Adrenal gland (tissue), 9 donors: ENCODE measurements at regions not wholly inside any gene's neighbourhood (a gene's known extent, or its start where the extent isn't known, plus 50 kb on each side); places are given as distances from the start of the nearest gene placed in this dataset.

Source experiments
- DNase-seq, 7 donors: peaks; one replicate each; pipeline ENCODE4 v3.0.0-alpha.2; 2019 to 2020
- H3K27ac ChIP-seq, 5 donors: fragments of 200-600 bp; sonication (generic) in 4 of 5; 1 replicate in 3 of 5; 2 replicates in 2 of 5; pipeline versions ENCODE4 v1.5.1 to v1.8.0; 2016 to 2020; ENCODE audit warnings: mild to moderate bottlenecking in 1 of 5
- H3K27me3 ChIP-seq: fragments of 200-600 bp; 2 replicates; pipeline ENCODE4 v1.8.0; 2021
- H3K36me3 ChIP-seq, 2 donors: fragments of 200-600 bp; replicated peaks in 1 of 2; 1 replicate in 1 of 2; 2 replicates in 1 of 2; pipeline versions ENCODE4 v1.5.1 to v1.8.0; 2018 to 2022
- H3K4me1 ChIP-seq, 2 donors: fragments of 200-600 bp; replicated peaks in 1 of 2; 1 replicate in 1 of 2; 2 replicates in 1 of 2; pipeline versions ENCODE4 v1.5.1 to v1.8.0; 2018 to 2021
- H3K4me3 ChIP-seq, 4 donors: fragments of 200-600 bp; sonication (generic) in 3 of 4; one replicate each; pipeline ENCODE4 v1.5.1; 2016 to 2018
- H3K9me3 ChIP-seq, 3 donors: fragments of 200-600 bp; sonication (generic) in 1 of 3; replicated peaks in 1 of 3; 1 replicate in 2 of 3; 2 replicates in 1 of 3; pipeline versions ENCODE4 v1.5.1 to v1.8.0; 2016 to 2021
- CTCF ChIP-seq, 6 experiments: fragments of 450-650 bp in 4 of 6; fragments of 200-600 bp in 2 of 6; sonication (generic) in 1 of 6; IDR thresholded peaks; 1 replicate in 5 of 6; 2 replicates in 1 of 6; pipeline versions ENCODE4 v1.5.1 to v1.8.0; 2016 to 2021; ENCODE audit warnings: antibody characterized with exemption in 6 of 6, mild to moderate bottlenecking in 2 of 6, moderate library complexity in 1 of 6
- POLR2A ChIP-seq, 2 donors: fragments of 450-650 bp; IDR thresholded peaks; one replicate each; pipeline ENCODE4 v1.6.1; 2017; ENCODE audit warnings: antibody characterized with exemption in 2 of 2, mild to moderate bottlenecking in 2 of 2, moderate library complexity in 1 of 2
- WGBS, 4 donors: extraction: QIAGEN DNeasy Blood & Tissue Kit in 2 of 4; methylation state at CpG; one replicate each; pipeline versions ENCODE4 v1.1.5 to v1.1.7; 2013 to 2017; 5-methylcytosine and 5-hydroxymethylcytosine counted together
- intact Hi-C, 2 donors: fragments of 100-400 bp; cut with DNase I; formaldehyde crosslinking; loops; one replicate each; pipeline versions ENCODE4 v1.14.1 to v1.15.0; 2022 to 2023
- donor health status: healthy with polysubstance abuse.
- donor health status: Bipolar disorder and iron deficiency.
- donor health status: DM: yes; HTN: yes; CAD: no.
- donor health status: DM: no; HTN: no; CAD: no.
- donor health status: DM: no; HTN: no; CAD: no.

GRCh38 chr3:106058475-106058874, 189.7 kb upstream of the CBLB start:
- Histone ChIP-seq H3K27me3 (no peaks in the 10 kb centered on the region), H3K36me3 (no peaks in the 10 kb centered on the region)
- 83 to 88% (median 87%) methylated on average over 2 of the region's 2 CpGs for WGBS, 4 donors

GRCh38 chr3:106059953-106060517, 191.2 kb upstream of the CBLB start:
- no peak for DNase-seq
- no peaks in the 10 kb centered on the region for H3K36me3 ChIP-seq
- no peaks in the 10 kb centered on the region for H3K27me3 ChIP-seq
- TF ChIP-seq POLR2A (IDR thresholded peaks at IDR 0.05) (no peak), CTCF (IDR thresholded peaks at IDR 0.05) (no peak)
- intact Hi-C loops: no loop called here
- no peak overlapping the region for H3K27ac ChIP-seq
- no peaks in the 10 kb centered on the region for H3K4me1 ChIP-seq
- no peak overlapping the region for H3K4me3 ChIP-seq
- H3K9me3 ChIP-seq: peaks cover 0 to 8% (median 0%) of the 10 kb centered on the region in 3 donors
- 45 to 58% (median 51%) methylated on average over 2 of the region's 2 CpGs for WGBS, 4 donors

More at GRCh38 chr3:106058475-106058874, 189.7 kb upstream of the CBLB start:
- peaks cover 0 to 3% (median 0%) of the 10 kb centered on the region in 3 donors for H3K9me3 ChIP-seq
- no peak for DNase-seq
- H3K27ac ChIP-seq: no peak overlapping the region
- no peaks in the 10 kb centered on the region for H3K4me1 ChIP-seq
- H3K4me3 ChIP-seq: no peak overlapping the region
- intact Hi-C loops: no loop called here
- TF ChIP-seq CTCF (IDR thresholded peaks at IDR 0.05): no peak
- TF ChIP-seq POLR2A (IDR thresholded peaks at IDR 0.05): no peak

- DNase-seq: no peak
- intact Hi-C loops: no loop called here
- Histone ChIP-seq H3K4me3 (no peak overlapping the region), H3K27me3 (no peaks in the 10 kb centered on the region), H3K9me3 (peaks cover 0 to 8% (median 0%) of the 10 kb centered on the region in 3 donors), H3K4me1 (peaks cover 8 to 11% of the 10 kb centered on the region in 2 donors), H3K36me3 (no peaks in the 10 kb centered on the region), H3K27ac (no peak overlapping the region)
- 91 to 97% (median 94%) methylated on average over 3 of the region's 3 CpGs for WGBS, 4 donors
- no peak for TF ChIP-seq POLR2A (IDR thresholded peaks at IDR 0.05)
- no peak for TF ChIP-seq CTCF (IDR thresholded peaks at IDR 0.05)
These were observed 195.1 kb upstream of the CBLB start for GRCh38 chr3:106063909-106064308.

- Histone ChIP-seq H3K36me3 (no peaks in the 10 kb centered on the region), H3K4me3 (no peak overlapping the region), H3K27ac (no peak overlapping the region), H3K27me3 (no peaks in the 10 kb centered on the region), H3K9me3 (peaks cover 0 to 8% (median 0%) of the 10 kb centered on the region in 3 donors), H3K4me1 (peaks cover 13% of the 10 kb centered on the region in 2 donors)
- no peak for DNase-seq
- TF ChIP-seq POLR2A (IDR thresholded peaks at IDR 0.05) (no peak), CTCF (IDR thresholded peaks at IDR 0.05) (no peak)
- intact Hi-C loops: no loop called here
These were observed 197.0 kb upstream of the CBLB start for GRCh38 chr3:106065831-106066230.
